Spinal cord (tissue), 9 donors: ENCODE measurements at regions not wholly inside any gene's neighbourhood (a gene's known extent, or its start where the extent isn't known, plus 50 kb on each side); places are given as distances from the start of the nearest gene placed in this dataset.
"Not testable (repeated sequence)": the region's sequence is repeated elsewhere in the genome, so short reads cannot be mapped to it uniquely, and the experiment has no call there.

ENCODE experiments used
- DNase-seq, 6 donors: peaks; one replicate each; pipeline versions ENCODE4 v3.0.0 to v3.0.0-alpha.2; 2013 to 2015; ENCODE audit warnings: low spot score in 6 of 6, low read depth in 4 of 6
- H3K27ac ChIP-seq: one replicate; pipeline ENCODE4 v1.5.1; 2013; ENCODE audit warnings: low read depth, low read length, control low read depth
- H3K27me3 ChIP-seq: one replicate; pipeline ENCODE4 v1.6.1; 2013; ENCODE audit warnings: low read length; ENCODE audit not compliant: control insufficient read depth, insufficient read depth
- H3K36me3 ChIP-seq: one replicate; pipeline ENCODE4 v1.6.1; 2013; ENCODE audit warnings: low read length; ENCODE audit not compliant: control insufficient read depth, insufficient read depth
- H3K4me1 ChIP-seq: one replicate; pipeline ENCODE4 v1.6.1; 2013; ENCODE audit warnings: low read length; ENCODE audit not compliant: control insufficient read depth, insufficient read depth
- H3K4me3 ChIP-seq: one replicate; pipeline ENCODE4 v1.5.1; 2013; ENCODE audit warnings: low read depth, low read length, control low read depth
- H3K9me3 ChIP-seq: one replicate; pipeline ENCODE4 v1.6.1; 2013; ENCODE audit warnings: low read length; ENCODE audit not compliant: control insufficient read depth, insufficient read depth
- WGBS: methylation state at CpG from one replicate; pipeline ENCODE4 v1.1.5; 2013; ENCODE audit warnings: missing lambda C conversion rate; ENCODE audit not compliant: insufficient coverage; 5-methylcytosine and 5-hydroxymethylcytosine counted together
- donor health status: healthy.

GRCh38 chr5:110855961-110856360, 117.2 kb downstream of the SLC25A46 start:
- H3K27me3 ChIP-seq, result no peaks in the 10 kb centered on the region
- no peak for DNase-seq
- WGBS, result no CpG with 5 or more reads among the region's 1 CpG

GRCh38 chr5:110865400-110866094, 126.7 kb downstream of the SLC25A46 start:
- Histone ChIP-seq H3K36me3 (no peaks in the 10 kb centered on the region), H3K27ac (no peak overlapping the region), H3K27me3 (no peaks in the 10 kb centered on the region), H3K9me3 (no peaks in the 10 kb centered on the region), H3K4me3 (no peak overlapping the region), H3K4me1 (no peaks in the 10 kb centered on the region)
- WGBS, result 78% methylated on average over 3 of the region's 4 CpGs
- no peak for DNase-seq

More at GRCh38 chr5:110855961-110856360, 117.2 kb downstream of the SLC25A46 start:
- Histone ChIP-seq H3K36me3 (no peaks in the 10 kb centered on the region), H3K4me3 (no peak overlapping the region), H3K9me3 (no peaks in the 10 kb centered on the region), H3K4me1 (no peaks in the 10 kb centered on the region), H3K27ac (no peak overlapping the region)

GRCh38 chr5:110869927-110870326, 131.1 kb downstream of the SLC25A46 start:
- Histone ChIP-seq H3K9me3 (no peaks in the 10 kb centered on the region), H3K4me3 (no peak overlapping the region), H3K36me3 (no peaks in the 10 kb centered on the region), H3K4me1 (no peaks in the 10 kb centered on the region), H3K27ac (no peak overlapping the region), H3K27me3 (no peaks in the 10 kb centered on the region)
- DNase-seq, result no peak
- no CpG with 5 or more reads among the region's 4 CpGs for WGBS

- Histone ChIP-seq H3K9me3 (no peaks in the 10 kb centered on the region), H3K27ac (no peak overlapping the region), H3K36me3 (no peaks in the 10 kb centered on the region), H3K4me3 (no peak overlapping the region), H3K27me3 (no peaks in the 10 kb centered on the region), H3K4me1 (no peaks in the 10 kb centered on the region)
- whole genome bisulfite sequencing, result 97% methylated on average over 15 of the region's 15 CpGs
- no peak for DNase-seq
Observed at GRCh38 chr5:110872200-110872599, 133.4 kb downstream of the SLC25A46 start.

- Histone ChIP-seq H3K36me3 (no peaks in the 10 kb centered on the region), H3K9me3 (no peaks in the 10 kb centered on the region), H3K4me1 (no peaks in the 10 kb centered on the region), H3K27ac (no peak overlapping the region), H3K27me3 (no peaks in the 10 kb centered on the region), H3K4me3 (no peak overlapping the region)
- WGBS, result 89% methylated on average over 7 of the region's 7 CpGs
- no peak for DNase-seq
Observed at GRCh38 chr5:110872963-110873362, 134.2 kb downstream of the SLC25A46 start.

- DNase-seq, result no peak
- Histone ChIP-seq H3K27me3 (no peaks in the 10 kb centered on the region), H3K4me3 (no peak overlapping the region), H3K27ac (no peak overlapping the region), H3K9me3 (no peaks in the 10 kb centered on the region), H3K4me1 (no peaks in the 10 kb centered on the region), H3K36me3 (no peaks in the 10 kb centered on the region)
- WGBS, result 0% methylated on average over 1 of the region's 3 CpGs
Observed at GRCh38 chr5:110873773-110874437, 135.1 kb downstream of the SLC25A46 start.

GRCh38 chr5:110875115-110875514, 136.3 kb downstream of the SLC25A46 start:
- H3K4me3 ChIP-seq, H3K9me3 ChIP-seq, H3K36me3 ChIP-seq, DNase-seq, H3K27me3 ChIP-seq, H3K4me1 ChIP-seq, H3K27ac ChIP-seq: not testable (repeated sequence)

GRCh38 chr5:110878115-110878514, 139.3 kb downstream of the SLC25A46 start:
- H3K27ac ChIP-seq, result no peak overlapping the region
- no peaks in the 10 kb centered on the region for H3K4me1 ChIP-seq
- H3K36me3 ChIP-seq, result no peaks in the 10 kb centered on the region
- no peak overlapping the region for H3K4me3 ChIP-seq
- H3K27me3 ChIP-seq, result no peaks in the 10 kb centered on the region
- no peaks in the 10 kb centered on the region for H3K9me3 ChIP-seq
- no peak for DNase-seq

GRCh38 chr5:110879675-110880074, 140.9 kb downstream of the SLC25A46 start:
- Histone ChIP-seq H3K4me3 (no peak overlapping the region), H3K27me3 (no peaks in the 10 kb centered on the region), H3K9me3 (no peaks in the 10 kb centered on the region), H3K36me3 (no peaks in the 10 kb centered on the region), H3K4me1 (no peaks in the 10 kb centered on the region), H3K27ac (no peak overlapping the region)
- 69% methylated on average over 4 of the region's 4 CpGs for WGBS
- no peak for DNase-seq

GRCh38 chr5:110880413-110880812, 141.6 kb downstream of the SLC25A46 start:
- H3K4me3 ChIP-seq, result no peak overlapping the region
- H3K4me1 ChIP-seq, result no peaks in the 10 kb centered on the region
- no peaks in the 10 kb centered on the region for H3K36me3 ChIP-seq
- H3K27me3 ChIP-seq, result no peaks in the 10 kb centered on the region
- WGBS, result 53% methylated on average over 2 of the region's 2 CpGs
- DNase-seq, result peak in 2 of 6 donors; percentile 20 to 43
- H3K27ac ChIP-seq, result no peak overlapping the region
- no peaks in the 10 kb centered on the region for H3K9me3 ChIP-seq
